GM12874 (cell line): ENCODE measurements at regions not wholly inside any gene's neighbourhood (a gene's known extent, or its start where the extent isn't known, plus 50 kb on each side); places are given as distances from the start of the nearest gene placed in this dataset.

Experiments
- CTCF ChIP-seq: IDR thresholded peaks from 2 replicates; pipeline ENCODE4 v1.5.1; 2011; ENCODE audit warnings: low read depth, mild to moderate bottlenecking, control low read depth, low read length, moderate library complexity; ENCODE audit not compliant: insufficient read depth

- TF ChIP-seq CTCF, result no peak
These were observed 107.2 kb downstream of the DUSP6 start for GRCh38 chr12:89245090-89245489.

GRCh38 chr12:89244536-89244935 is 107.8 kb downstream of the DUSP6 start:
- TF ChIP-seq CTCF, result no peak

- no peak for TF ChIP-seq CTCF
These were observed 108.5 kb downstream of the DUSP6 start for GRCh38 chr12:89243771-89244170.

GRCh38 chr12:89239534-89239933 is 112.8 kb downstream of the DUSP6 start:
- no peak for TF ChIP-seq CTCF

GRCh38 chr12:89238593-89238992 is 113.7 kb downstream of the DUSP6 start:
- no peak for TF ChIP-seq CTCF

- TF ChIP-seq CTCF, result no peak
These were observed 114.5 kb downstream of the DUSP6 start for GRCh38 chr12:89237763-89238162.

- no peak for TF ChIP-seq CTCF
These were observed 115.4 kb downstream of the DUSP6 start for GRCh38 chr12:89236748-89237383.

GRCh38 chr12:89236237-89236636 is 116.1 kb downstream of the DUSP6 start:
- TF ChIP-seq CTCF, result no peak
